B cell (primary cell): ENCODE measurements at regions not wholly inside any gene's neighbourhood (a gene's known extent, or its start where the extent isn't known, plus 50 kb on each side); places are given as distances from the start of the nearest gene placed in this dataset.

Experiments
- ATAC-seq: fragments of 200-7000 bp; cut with Tn5 transposase; one replicate; pipeline ENCODE4 v1.10.0; 2021; ENCODE audit warnings: low read depth, mild to moderate bottlenecking, moderate number of reproducible peaks, moderate library complexity
- CTCF ChIA-PET: fragments of 350-600 bp; sonication (Branson Sonifier 250); formaldehyde crosslinking; loops from one replicate; lab custom pipeline; 2021; ENCODE audit warnings: antibody characterized with exemption, inconsistent platforms; lab: Charles Lee
- POLR2A ChIA-PET: fragments of 350-600 bp; sonication (Branson Sonifier 250); formaldehyde crosslinking; loops from one replicate; lab custom pipeline; 2021; ENCODE audit warnings: antibody characterized with exemption; lab: Charles Lee
- DNase-seq: peaks from one replicate; pipeline ENCODE4 v3.0.0; 2013
- H2AFZ ChIP-seq: 2 replicates; pipeline ENCODE4 v1.6.1; 2012; ENCODE audit warnings: mild to moderate bottlenecking, low read depth, low read length; ENCODE audit not compliant: insufficient read depth, poor library complexity, severe bottlenecking
- H3K27ac ChIP-seq, 2 donors: 1 replicate in 1 of 2; 2 replicates in 1 of 2; pipeline ENCODE4 v1.5.1; 2012 to 2013; ENCODE audit warnings: low read length in 2 of 2, mild to moderate bottlenecking in 2 of 2, moderate library complexity in 1 of 2
- H3K27me3 ChIP-seq, 4 experiments: fragments of 200-600 bp in 1 of 4; sonication (generic) in 1 of 4; replicated peaks in 1 of 4; 1 replicate in 2 of 4; 2 replicates in 2 of 4; pipeline versions ENCODE4 v1.6.1 to v1.7.0; 2013 to 2016; ENCODE audit warnings: low read length in 3 of 4, mild to moderate bottlenecking in 2 of 4, mixed read lengths in 1 of 4, moderate library complexity in 1 of 4; ENCODE audit not compliant: insufficient read depth in 4 of 4, control insufficient read depth in 3 of 4; ENCODE audit errors: control extremely low read depth in 1 of 4
- H3K36me3 ChIP-seq, 2 experiments: replicated peaks in 1 of 2; 1 replicate in 1 of 2; 2 replicates in 1 of 2; pipeline versions ENCODE4 v1.6.1 to v1.7.1; 2013; ENCODE audit warnings: low read length in 1 of 2; ENCODE audit not compliant: insufficient read depth in 2 of 2, control insufficient read depth in 1 of 2; ENCODE audit errors: control extremely low read depth in 1 of 2, extremely low read depth in 1 of 2
- H3K4me1 ChIP-seq, 2 donors: fragments of 200-600 bp in 1 of 2; sonication (generic) in 1 of 2; 1 replicate in 1 of 2; 2 replicates in 1 of 2; pipeline versions ENCODE4 v1.5.1 to v1.6.1; 2013 to 2017; ENCODE audit warnings: low read length in 2 of 2; ENCODE audit not compliant: control insufficient read depth in 2 of 2, insufficient read depth in 2 of 2
- H3K4me2 ChIP-seq: replicated peaks from 2 replicates; pipeline ENCODE3; 2012; ENCODE audit warnings: mild to moderate bottlenecking, low read depth, low read length; ENCODE audit not compliant: poor library complexity, severe bottlenecking
- H3K4me3 ChIP-seq, 5 experiments: fragments of 200-600 bp in 1 of 5; sonication (generic) in 1 of 5; 1 replicate in 3 of 5; 2 replicates in 2 of 5; pipeline versions ENCODE4 v1.5.1 to v1.7.0; 2011 to 2016; ENCODE audit warnings: low read length in 4 of 5, mild to moderate bottlenecking in 4 of 5, low read depth in 2 of 5, control low read depth in 1 of 5, moderate library complexity in 1 of 5; ENCODE audit not compliant: insufficient read depth in 1 of 5; ENCODE audit errors: control extremely low read depth in 1 of 5, extremely low read depth in 1 of 5
- H3K79me2 ChIP-seq: fragments of 200-600 bp; sonication (generic); one replicate; pipeline ENCODE4 v1.6.0; 2016; ENCODE audit warnings: low read length; ENCODE audit not compliant: control insufficient read depth, insufficient read depth
- H3K9ac ChIP-seq: fragments of 200-600 bp; sonication (generic); 2 replicates; pipeline ENCODE4 v1.6.1; 2017; ENCODE audit warnings: mild to moderate bottlenecking, low read length, moderate library complexity
- H3K9me3 ChIP-seq, 3 donors: one replicate each; pipeline versions ENCODE4 v1.6.1 to v1.7.1; 2013; ENCODE audit warnings: low read length in 2 of 3; ENCODE audit not compliant: control insufficient read depth in 2 of 3, insufficient read depth in 1 of 3; ENCODE audit errors: control extremely low read depth in 1 of 3
- H4K20me1 ChIP-seq: 2 replicates; pipeline ENCODE4 v1.6.0; 2012; ENCODE audit warnings: mild to moderate bottlenecking, low read length; ENCODE audit not compliant: insufficient read depth, control insufficient read depth, poor library complexity, severe bottlenecking
- H3K27ac Mint-ChIP-seq: one replicate; pipeline ENCODE4 v1.8.0; 2021; ENCODE audit warnings: mixed read lengths
- H3K27me3 Mint-ChIP-seq: one replicate; pipeline ENCODE4 v1.8.0; 2021; ENCODE audit warnings: mixed read lengths
- H3K4me1 Mint-ChIP-seq: one replicate; pipeline ENCODE4 v1.8.0; 2021; ENCODE audit warnings: mixed read lengths
- H3K4me3 Mint-ChIP-seq: one replicate; pipeline ENCODE4 v1.8.0; 2021; ENCODE audit warnings: mixed read lengths
- H3K9me3 Mint-ChIP-seq: one replicate; pipeline ENCODE4 v1.8.0; 2022; ENCODE audit warnings: mixed read lengths; ENCODE audit not compliant: insufficient read depth
- EZH2 ChIP-seq: IDR thresholded peaks from 2 replicates; pipeline ENCODE4 v1.6.1; 2012; ENCODE audit warnings: borderline replicate concordance, low read depth, mild to moderate bottlenecking, moderate library complexity, low read length; ENCODE audit not compliant: insufficient read depth, poor library complexity, severe bottlenecking
- whole genome bisulfite sequencing: methylation state at CpG from one replicate; pipeline ENCODE4 v1.1.5; 2013; ENCODE audit warnings: missing lambda C conversion rate; ENCODE audit not compliant: insufficient coverage; 5-methylcytosine and 5-hydroxymethylcytosine counted together
- intact Hi-C: fragments of 100-400 bp; cut with micrococcal nuclease; formaldehyde crosslinking; loops from one replicate; pipeline ENCODE4 v1.10.0; 2022
- TF ChIP-seq, protein P1 (sequence below): fragments of 200-600 bp; IDR thresholded peaks from one replicate; pipeline ENCODE4 v1.8.0; 2022; ENCODE audit warnings: antibody characterized with exemption, mild to moderate bottlenecking

DNA sequence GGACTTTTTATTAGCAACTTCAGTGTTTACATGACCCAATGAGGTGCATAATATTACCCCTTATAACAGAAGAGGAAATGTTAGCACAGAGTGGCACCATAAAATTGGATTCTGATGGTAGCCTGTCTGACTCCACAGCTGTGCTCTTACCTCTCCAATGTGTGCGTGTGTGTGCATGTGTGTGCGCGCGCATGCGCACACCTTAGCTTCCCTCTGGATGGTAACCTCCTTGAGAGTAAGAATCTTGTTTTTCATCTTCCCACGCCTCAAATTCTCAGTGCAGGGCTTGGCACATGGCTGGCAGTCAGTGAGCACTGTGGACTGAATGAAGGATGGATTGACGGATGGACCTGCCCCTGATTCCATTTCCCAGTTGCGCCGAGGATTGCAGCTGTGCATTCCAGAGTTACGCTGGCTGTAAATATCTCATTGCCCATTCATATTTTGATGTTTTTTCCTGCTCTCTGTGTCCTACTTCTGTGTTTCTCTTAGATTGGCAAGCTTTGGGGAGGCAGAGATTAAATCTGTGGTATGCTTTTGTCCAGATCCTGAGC, 99.2 kb upstream of the WASF3 start:
- H3K4me1 ChIP-seq, result no peaks in the 10 kb centered on the region
- no peaks in the 10 kb centered on the region for H3K9me3 ChIP-seq
- H4K20me1 ChIP-seq, result no peaks in the 10 kb centered on the region
- peaks cover 0 to 2% (median 0%) of the 10 kb centered on the region in 4 experiments for H3K27me3 ChIP-seq
- H3K27ac ChIP-seq, result no peak overlapping the region
- H3K27ac Mint-ChIP-seq, result no peak overlapping the region
- no peak overlapping the region for H3K4me3 Mint-ChIP-seq
- no peaks in the 10 kb centered on the region for H3K79me2 ChIP-seq
- peaks cover 7% of the 10 kb centered on the region for H3K27me3 Mint-ChIP-seq
- TF ChIP-seq, protein P1, sequence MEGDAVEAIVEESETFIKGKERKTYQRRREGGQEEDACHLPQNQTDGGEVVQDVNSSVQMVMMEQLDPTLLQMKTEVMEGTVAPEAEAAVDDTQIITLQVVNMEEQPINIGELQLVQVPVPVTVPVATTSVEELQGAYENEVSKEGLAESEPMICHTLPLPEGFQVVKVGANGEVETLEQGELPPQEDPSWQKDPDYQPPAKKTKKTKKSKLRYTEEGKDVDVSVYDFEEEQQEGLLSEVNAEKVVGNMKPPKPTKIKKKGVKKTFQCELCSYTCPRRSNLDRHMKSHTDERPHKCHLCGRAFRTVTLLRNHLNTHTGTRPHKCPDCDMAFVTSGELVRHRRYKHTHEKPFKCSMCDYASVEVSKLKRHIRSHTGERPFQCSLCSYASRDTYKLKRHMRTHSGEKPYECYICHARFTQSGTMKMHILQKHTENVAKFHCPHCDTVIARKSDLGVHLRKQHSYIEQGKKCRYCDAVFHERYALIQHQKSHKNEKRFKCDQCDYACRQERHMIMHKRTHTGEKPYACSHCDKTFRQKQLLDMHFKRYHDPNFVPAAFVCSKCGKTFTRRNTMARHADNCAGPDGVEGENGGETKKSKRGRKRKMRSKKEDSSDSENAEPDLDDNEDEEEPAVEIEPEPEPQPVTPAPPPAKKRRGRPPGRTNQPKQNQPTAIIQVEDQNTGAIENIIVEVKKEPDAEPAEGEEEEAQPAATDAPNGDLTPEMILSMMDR, result no peak
- no peak for TF ChIP-seq EZH2
- H3K9ac ChIP-seq, result no peak overlapping the region
- intact Hi-C loops, result no loop called here
- H3K36me3 ChIP-seq, result no peaks in the 10 kb centered on the region
- 100% methylated on average over 1 of the region's 10 CpGs for WGBS
- no peaks in the 10 kb centered on the region for H3K9me3 Mint-ChIP-seq
- DNase-seq (no peak), ATAC-seq (no peak)
- POLR2A ChIA-PET, result no interaction called here
- CTCF ChIA-PET, result no interaction called here
- H2AFZ ChIP-seq, result no peak overlapping the region
- no peak overlapping the region for H3K4me2 ChIP-seq
- no peaks in the 10 kb centered on the region for H3K4me1 Mint-ChIP-seq
- no peak overlapping the region for H3K4me3 ChIP-seq

DNA sequence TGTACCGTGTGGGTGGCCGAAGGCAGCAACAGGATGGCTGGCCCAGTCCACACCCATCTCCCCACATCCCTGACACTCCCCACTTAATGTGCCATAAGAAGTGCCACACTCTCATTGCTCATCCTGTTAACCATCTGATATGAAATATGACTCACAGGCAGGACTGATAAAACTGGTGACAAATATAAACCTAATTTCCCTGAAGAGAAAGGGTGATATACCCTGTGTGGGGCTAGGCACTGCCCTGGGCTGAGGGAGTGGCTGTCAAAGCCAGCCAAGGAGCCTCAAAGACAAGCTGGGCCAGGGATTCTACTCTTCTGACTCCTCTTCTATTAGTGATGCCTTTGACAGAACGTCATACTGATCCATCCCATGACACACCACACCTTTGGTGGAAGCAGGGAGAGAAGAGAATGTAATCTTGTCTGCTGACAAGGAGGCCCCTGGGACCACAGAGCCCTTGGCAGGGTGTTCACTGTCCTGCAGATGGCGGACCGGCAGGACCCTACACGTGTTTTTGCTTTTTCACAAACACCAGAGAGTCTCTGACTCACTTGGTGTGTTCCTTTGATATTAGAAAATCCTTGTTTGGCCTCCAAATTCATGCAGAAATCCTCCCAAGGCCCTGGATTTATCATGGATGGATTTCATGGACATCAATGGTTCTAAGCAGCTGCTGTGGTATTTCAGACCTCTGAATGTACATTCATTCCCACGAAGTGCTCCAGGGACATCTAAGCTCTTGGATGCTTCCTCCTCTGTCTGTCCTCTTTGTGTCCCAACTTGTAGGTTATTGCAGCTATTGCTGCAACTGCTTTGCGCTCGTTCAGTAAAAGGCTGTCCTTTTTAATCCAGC, 98.0 kb upstream of the WASF3 start:
- no peak overlapping the region for H3K27ac Mint-ChIP-seq
- H2AFZ ChIP-seq, result no peak overlapping the region
- H3K9ac ChIP-seq, result no peak overlapping the region
- ChIA-PET POLR2A (no interaction called here), CTCF (no interaction called here)
- DNase-seq (no peak), ATAC-seq (no peak)
- WGBS, result 81% methylated on average over 4 of the region's 9 CpGs
- peaks cover 0 to 5% (median 0%) of the 10 kb centered on the region in 4 experiments for H3K27me3 ChIP-seq
- TF ChIP-seq EZH2, result no peak
- TF ChIP-seq, protein P1, result no peak
- H3K36me3 ChIP-seq, result no peaks in the 10 kb centered on the region
- intact Hi-C loops, result no loop called here
- H3K79me2 ChIP-seq, result no peaks in the 10 kb centered on the region
- H3K9me3 Mint-ChIP-seq, result no peaks in the 10 kb centered on the region
- no peak overlapping the region for H3K27ac ChIP-seq
- H3K4me1 ChIP-seq, result no peaks in the 10 kb centered on the region
- H3K27me3 Mint-ChIP-seq, result peaks cover 10% of the 10 kb centered on the region
- no peaks in the 10 kb centered on the region for H3K4me1 Mint-ChIP-seq
- no peak overlapping the region for H3K4me3 Mint-ChIP-seq
- no peak overlapping the region for H3K4me3 ChIP-seq
- H4K20me1 ChIP-seq, result no peaks in the 10 kb centered on the region
- H3K4me2 ChIP-seq, result no peak overlapping the region
- no peaks in the 10 kb centered on the region for H3K9me3 ChIP-seq
